HG03575 (cell line): ENCODE measurements at regions not wholly inside any gene's neighbourhood (a gene's known extent, or its start where the extent isn't known, plus 50 kb on each side); places are given as distances from the start of the nearest gene placed in this dataset.

Source experiments
- ATAC-seq: cut with Tn5 transposase; IDR thresholded peaks from one replicate; pipeline ENCODE4 v1.9.1; 2021; ENCODE audit not compliant: unreplicated experiment, insufficient number of reproducible peaks, low FRiP score; ENCODE audit errors: extremely low read depth

- no peak for ATAC-seq
Measured at GRCh38 chr12:89087149-89087825, 265.0 kb downstream of the DUSP6 start.

GRCh38 chr12:89085421-89085820, 266.9 kb downstream of the DUSP6 start:
- no peak for ATAC-seq

- ATAC-seq = no peak
Measured at GRCh38 chr12:89084751-89085150, 267.6 kb downstream of the DUSP6 start.

- ATAC-seq = no peak
Measured at GRCh38 chr12:89083491-89083890, 268.8 kb downstream of the DUSP6 start.

GRCh38 chr12:89082370-89082753, 269.9 kb downstream of the DUSP6 start:
- no peak for ATAC-seq

GRCh38 chr12:89081719-89082369, 270.5 kb downstream of the DUSP6 start:
- ATAC-seq = no peak

- no peak for ATAC-seq
Measured at GRCh38 chr12:89080793-89081465, 271.4 kb downstream of the DUSP6 start.

- ATAC-seq = no peak
Measured at GRCh38 chr12:89075880-89076540, 276.3 kb downstream of the DUSP6 start.

GRCh38 chr12:89073659-89074058, 278.6 kb downstream of the DUSP6 start:
- no peak for ATAC-seq

GRCh38 chr12:89073027-89073398, 279.3 kb downstream of the DUSP6 start:
- ATAC-seq = no peak

- ATAC-seq = no peak
Measured at GRCh38 chr12:89072294-89073026, 279.8 kb downstream of the DUSP6 start.

- ATAC-seq = no peak
Measured at GRCh38 chr12:89070603-89071002, 281.7 kb downstream of the DUSP6 start.

GRCh38 chr12:89069431-89069830, 282.9 kb downstream of the DUSP6 start:
- ATAC-seq = no peak

GRCh38 chr12:89067421-89068187, 284.7 kb downstream of the DUSP6 start:
- no peak for ATAC-seq

- no peak for ATAC-seq
Measured at GRCh38 chr12:89064780-89065179, 287.5 kb downstream of the DUSP6 start.

- no peak for ATAC-seq
Measured at GRCh38 chr12:89064151-89064550, 288.1 kb downstream of the DUSP6 start.

- no peak for ATAC-seq
Measured at GRCh38 chr12:89062996-89063395, 289.3 kb downstream of the DUSP6 start.

GRCh38 chr12:89059721-89060541, 292.4 kb downstream of the DUSP6 start:
- no peak for ATAC-seq
